NOMO-1 (cell line): ENCODE measurements at regions not wholly inside any gene's neighbourhood (a gene's known extent, or its start where the extent isn't known, plus 50 kb on each side); places are given as distances from the start of the nearest gene placed in this dataset.
"Not testable (repeated sequence)": the region's sequence is repeated elsewhere in the genome, so short reads cannot be mapped to it uniquely, and the experiment has no call there.

Experiments
- DNase-seq, 2 experiments: peaks; one replicate each; lab custom pipeline; 2025; ENCODE audit not compliant: unreplicated experiment in 2 of 2; lab: John Stamatoyannopoulos, UW

DNA sequence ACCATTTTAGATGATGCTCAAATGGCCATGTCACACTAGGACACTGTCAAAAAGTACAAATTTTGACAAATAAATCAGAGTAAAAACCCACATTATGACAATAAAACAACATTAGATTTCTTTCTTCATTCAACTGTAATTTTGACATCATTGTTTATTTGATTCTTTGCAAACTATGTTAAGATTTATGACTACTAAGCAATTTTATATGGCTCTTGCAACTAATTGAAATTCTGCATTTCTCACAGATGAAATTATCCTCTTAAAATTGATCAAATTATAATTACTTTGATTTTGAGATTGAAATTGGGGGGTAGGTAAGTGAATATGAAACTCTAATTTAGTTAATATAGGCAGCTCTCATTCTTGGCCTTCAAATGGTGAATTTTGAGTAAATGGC is 59.8 kb downstream of the ATOH1 start:
- DNase-seq, result no peak

DNA sequence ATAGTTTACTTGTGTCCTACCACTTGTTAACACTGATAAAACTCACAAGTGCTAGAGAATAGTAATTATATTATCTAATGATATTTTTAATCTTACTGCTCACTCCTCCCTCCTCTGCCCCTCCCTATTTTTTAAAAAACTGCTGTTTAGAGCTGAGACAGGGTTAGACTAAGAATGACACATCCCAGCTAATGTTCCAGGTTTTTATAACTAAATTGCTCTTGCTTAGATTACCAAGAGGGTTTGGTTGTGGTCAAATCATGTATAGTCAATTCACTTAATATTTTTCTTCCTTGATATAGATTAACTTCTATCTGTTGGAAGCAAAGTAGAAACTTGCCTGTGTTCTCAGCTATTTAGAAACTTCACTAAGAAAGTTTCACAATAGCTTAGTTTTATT is 60.2 kb downstream of the ATOH1 start:
- DNase-seq, result no peak

DNA sequence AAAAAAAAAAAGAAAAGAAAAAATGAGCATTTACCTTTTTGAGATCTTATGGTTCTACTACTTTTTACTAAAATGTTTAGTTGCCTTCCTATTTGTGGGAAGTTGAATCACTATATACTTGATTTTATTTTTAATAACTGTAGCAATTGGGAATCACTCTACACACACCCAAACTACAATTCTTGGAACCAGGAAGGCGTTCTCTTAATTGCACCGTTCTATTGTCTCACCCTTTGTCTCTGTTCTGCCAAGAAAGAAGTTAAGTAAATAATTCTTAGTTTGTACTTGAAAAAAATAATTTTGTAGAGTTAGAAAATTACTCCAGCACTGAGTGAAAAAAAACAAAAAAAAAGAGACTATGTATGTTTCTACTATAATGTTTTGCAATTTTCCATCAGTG is 62.7 kb downstream of the ATOH1 start:
- DNase-seq, result no peak

DNA sequence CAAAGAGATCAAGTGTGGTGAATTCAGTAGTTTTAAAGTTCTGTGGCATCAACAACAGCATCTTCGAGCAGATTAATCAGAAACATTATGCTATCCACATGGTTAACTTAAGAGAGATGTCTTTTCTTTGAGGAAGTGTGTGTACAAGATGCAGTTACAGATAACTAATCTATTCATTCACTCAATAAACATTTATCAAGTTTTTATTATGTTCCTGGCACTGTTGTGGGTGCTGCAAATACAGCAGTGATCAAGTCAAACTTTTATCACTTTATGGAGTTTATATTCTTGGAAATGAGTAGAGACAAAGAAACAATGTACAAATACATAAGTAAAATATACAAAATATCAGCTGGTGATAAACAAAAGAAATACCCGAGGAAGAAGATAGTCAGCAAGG is 66.4 kb downstream of the ATOH1 start:
- no peak for DNase-seq

DNA sequence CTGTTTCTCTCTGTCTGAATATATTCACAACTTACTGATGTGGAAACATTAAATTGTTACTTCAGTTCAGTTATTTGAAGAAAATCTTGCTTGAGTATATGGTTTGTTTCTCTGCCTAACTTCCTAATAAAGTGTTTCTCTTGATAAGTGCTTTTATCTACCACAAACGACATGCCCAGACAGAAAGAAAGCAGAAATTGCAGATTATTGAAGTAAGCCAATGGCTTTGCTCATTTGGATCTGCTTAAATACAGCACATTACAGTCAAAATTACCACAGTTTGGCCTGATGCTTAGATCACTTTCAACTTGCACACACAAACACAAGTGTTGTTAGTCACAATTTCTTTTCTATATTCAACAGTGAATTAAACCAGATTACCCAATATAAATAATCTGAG is 68.0 kb downstream of the ATOH1 start:
- no peak for DNase-seq

DNA sequence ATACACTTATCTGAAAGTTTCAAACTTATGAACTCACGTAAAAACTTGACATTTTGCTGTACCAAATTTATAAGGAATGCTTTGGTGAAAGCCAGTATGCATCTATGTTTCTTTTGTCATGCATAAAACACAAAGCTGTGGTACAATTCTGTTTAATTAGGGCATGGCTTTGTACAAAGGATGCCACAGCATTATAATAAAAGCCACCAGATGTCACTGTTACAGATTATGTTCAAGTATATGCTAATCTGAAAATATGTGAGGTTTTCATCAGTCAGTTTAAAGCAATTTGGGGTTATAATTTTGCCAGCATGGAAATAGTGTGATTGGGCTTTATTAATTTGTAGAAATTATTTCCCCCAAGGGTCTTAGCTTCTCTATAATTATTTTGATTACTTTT is 69.0 kb downstream of the ATOH1 start:
- no peak for DNase-seq

DNA sequence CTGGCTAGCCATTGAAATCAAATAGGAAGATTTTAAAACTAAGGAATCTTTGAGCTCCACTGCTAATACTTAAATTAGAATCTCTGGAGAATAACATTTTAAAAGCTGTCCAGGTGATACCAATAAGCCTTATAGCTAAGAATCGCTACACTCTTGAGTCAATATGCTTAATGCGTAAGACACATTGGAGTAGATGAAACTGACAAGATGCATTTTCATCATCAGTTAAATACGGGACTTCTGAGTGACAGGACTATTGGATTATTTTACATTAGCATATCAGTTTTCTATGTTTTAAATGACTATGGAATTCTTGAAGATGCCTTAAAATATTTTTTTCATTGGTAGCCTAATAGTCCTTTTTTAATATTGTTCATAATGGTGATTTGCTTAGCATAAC is 80.2 kb downstream of the ATOH1 start:
- no peak for DNase-seq

DNA sequence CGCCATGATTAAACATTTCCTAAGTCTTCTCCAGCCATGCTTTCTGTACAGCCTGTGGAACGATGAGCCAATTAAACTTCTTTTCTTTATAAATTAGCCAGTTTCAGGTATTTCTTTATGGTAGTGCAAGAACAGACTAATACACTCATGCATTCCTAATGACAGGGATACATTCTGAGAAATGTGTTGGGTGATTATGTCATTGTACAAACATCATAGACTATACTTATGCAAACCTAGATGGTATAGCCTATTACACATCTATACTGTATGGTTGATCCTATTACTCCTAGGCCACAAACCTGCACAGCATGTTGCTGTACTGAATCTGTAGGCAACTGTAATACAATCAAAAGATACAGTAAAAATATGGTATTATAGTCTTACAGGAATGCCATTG is 83.1 kb downstream of the ATOH1 start:
- no peak for DNase-seq

DNA sequence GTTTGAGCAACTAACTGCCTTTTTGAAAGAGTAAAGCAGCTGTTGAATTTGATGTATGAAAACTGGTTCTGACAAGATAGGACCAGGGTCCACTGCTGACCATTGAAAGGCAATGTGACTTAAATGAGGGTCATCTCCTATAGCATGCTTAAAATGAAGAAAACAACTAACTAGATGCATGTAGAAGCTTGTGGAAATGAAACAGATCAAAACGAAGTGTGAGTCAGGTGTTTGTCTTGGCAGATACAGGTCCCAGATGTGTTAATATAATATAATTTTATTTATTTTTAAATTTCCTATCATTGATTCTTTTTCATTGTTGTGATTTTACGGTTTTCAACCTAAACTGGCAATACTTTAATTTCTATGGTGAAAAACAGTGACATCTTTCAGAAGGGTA is 83.6 kb downstream of the ATOH1 start:
- peak in 1 of 2 experiments; percentile 6 for DNase-seq

DNA sequence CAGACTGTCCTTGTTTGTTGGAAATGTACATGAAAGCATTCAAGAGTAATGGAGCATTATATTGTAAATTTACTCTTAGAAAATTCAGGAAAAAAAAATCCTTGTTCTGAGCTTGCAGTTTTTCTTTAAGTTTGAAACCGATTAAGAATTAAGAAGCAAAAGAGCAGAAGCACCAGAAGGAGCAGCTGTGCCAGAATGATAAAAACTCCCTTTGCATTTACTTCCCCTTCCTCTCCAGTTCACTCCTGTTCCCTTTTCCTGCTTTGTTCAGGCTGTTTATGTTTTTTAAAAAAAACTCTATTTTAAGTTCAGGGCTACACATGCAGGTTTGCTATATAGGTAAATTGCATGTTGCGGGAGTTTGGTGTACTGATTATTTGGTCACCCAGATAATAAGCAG is 90.3 kb downstream of the ATOH1 start:
- DNase-seq, result no peak

DNA sequence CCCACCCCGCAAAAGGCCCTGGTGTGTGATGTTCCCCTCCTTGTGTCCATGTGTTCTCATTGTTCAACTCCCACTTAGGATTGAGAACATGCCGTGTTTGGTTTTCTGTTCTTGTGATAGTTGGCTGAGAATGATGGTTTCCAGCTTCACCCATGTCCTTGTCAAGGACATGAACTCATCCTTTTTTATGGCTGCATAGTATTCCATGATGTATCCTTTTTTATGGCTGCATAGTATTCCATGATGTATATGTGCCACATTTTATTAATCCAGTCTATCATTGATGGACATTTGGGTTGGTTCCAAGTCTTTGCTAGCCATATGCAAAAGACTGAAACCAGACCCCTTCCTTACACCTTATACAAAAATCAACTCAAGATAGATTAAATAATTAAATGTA is 95.0 kb downstream of the ATOH1 start:
- DNase-seq, result not testable (repeated sequence)

DNA sequence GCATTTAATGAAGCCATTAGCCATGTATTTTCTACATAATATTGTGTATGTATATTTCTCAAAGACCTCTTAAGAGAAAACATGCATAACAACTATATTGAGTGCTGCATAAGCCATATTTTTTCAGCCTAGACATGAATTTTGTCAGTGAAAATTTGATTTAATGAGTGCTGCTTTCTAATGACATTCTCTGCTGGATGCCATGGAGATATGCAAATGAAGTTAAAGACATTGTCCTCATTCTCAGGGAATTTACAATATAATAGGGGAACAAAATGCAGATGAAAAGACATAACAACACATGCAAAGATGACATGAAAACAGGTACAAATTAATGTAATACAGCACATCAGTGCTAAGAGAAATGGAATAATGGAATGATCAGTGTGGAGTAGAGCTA is 118.7 kb downstream of the ATOH1 start:
- no peak for DNase-seq

DNA sequence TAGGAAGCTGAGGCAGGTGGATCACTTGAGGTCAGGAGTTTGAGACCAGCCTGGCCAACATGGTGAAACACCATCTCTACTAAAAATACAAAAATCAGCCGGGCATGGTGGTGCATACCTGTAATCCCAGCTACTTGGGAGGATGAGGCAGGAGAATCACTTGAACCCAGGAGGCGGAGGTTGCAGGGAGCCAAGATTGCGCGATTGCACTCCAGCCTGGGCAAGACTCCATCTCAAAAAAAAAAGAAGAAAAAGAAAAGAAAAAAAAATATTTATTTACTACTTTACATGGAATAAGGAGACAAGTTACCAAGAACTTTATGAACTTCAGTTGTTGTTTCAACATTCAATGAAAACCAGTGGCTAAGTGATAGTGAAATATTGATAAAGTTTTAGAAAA is 121.7 kb downstream of the ATOH1 start:
- DNase-seq, result not testable (repeated sequence)

DNA sequence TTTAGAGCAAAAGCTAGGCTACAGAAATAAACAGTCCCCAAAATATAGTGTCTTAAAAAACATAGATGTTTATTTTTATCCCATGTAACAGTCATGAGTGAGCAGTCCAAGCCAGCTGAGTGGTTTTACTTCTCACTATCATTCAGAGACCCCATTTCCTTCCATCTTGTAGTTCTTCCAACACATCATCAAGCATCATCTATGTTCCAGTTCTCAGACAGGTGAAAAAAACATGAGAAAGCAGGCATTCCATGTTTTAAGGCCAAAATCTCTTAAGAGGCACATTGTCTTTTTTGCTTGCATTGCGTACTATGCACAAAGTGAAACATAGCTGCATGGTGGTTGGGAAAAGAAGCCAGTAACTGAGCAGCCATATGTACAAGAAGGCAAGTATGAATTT is 128.6 kb downstream of the ATOH1 start:
- no peak for DNase-seq

DNA sequence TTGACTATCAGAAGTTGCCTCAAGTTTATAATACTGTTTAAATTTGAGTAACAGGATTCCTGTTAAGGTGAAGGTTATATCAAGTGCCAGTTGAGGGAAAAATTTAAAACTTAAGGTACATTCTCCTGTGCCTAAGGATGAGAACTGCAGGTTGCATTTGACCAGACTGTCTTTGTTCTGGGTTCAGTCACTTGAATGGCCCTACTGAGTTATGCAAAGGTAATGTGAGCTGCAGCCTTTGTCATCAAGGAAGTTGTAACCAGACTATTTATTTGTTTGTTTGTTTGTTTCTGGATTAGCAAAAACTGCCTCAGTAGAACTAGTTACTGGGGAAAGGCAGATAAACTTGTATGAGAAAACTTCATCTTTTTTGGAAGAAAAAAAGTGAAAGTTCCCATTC is 131.9 kb downstream of the ATOH1 start:
- DNase-seq, result no peak

DNA sequence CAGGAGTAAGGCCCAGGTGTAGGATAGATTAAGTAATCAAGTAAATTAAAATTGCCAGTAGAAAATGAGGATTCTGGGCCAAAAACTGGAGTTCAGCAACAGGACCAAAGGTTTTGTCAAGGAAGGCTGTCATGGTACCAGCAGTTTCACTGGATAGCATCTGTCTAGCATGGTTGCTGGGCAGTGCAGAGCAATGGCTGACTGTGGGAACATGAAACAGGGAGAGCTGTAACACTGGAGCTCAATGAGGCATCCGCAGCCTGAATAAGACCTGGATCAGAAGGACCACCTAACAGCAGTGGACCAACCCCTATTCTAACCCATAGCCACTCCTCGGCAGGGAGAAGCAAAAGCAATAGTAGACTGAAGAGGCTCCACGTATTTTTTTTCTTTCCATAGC is 132.4 kb downstream of the ATOH1 start:
- DNase-seq, result no peak

DNA sequence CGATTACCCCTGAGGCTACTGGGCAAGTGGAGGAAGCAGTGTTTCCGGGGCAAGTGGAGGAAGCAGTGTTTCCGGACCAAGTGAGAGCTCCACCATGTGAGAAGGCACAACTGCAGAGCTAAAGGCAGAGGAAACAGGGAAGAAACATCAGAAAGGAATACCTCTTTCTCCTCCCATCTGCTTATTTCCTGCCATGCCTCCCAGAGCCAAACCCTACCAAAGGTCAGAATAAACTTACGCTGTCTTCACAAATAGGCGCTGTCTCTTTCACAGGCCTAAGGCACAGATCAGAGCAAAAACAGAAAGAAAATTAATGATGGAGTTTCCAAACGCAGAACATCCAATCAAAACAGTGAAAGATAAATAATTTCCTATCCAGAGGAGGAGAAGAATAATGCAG is 153.0 kb downstream of the ATOH1 start:
- no peak for DNase-seq

DNA sequence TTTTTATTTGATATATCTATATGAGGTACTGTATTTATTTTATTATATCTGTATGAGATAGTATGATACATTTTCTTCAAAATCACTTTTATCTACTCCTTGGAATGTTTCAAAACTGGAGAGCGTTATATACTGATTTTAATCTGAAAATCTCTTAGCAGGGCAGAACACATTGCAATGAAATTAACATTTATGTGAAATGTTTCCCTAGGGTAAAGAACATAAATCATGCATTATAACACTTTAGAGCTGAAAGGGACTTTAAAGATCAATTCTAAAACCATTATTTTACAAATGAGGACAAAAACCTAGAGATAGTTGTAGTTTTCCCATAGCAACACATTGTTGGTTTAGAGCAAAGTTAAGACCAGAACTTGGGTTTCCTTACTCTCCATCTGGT is 153.7 kb downstream of the ATOH1 start:
- no peak for DNase-seq

DNA sequence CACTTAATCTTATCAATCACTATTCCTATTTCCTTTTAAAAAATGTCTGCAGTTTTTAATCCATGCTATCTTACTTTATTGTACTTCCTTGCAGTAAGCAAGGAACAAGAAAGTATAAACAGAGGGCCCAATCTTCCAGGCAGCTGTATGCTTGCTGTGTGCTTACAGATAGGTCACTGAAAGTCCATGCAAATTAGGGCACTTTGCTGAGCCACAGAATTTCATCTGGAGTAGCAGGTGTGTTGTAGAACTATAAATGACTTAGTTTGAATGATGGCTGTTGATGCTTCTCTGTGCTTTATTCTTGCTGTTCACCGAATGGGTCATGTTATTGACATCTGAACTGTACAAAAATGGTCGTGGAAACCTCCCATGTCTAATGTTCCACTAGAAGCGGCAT is 154.6 kb downstream of the ATOH1 start:
- no peak for DNase-seq

DNA sequence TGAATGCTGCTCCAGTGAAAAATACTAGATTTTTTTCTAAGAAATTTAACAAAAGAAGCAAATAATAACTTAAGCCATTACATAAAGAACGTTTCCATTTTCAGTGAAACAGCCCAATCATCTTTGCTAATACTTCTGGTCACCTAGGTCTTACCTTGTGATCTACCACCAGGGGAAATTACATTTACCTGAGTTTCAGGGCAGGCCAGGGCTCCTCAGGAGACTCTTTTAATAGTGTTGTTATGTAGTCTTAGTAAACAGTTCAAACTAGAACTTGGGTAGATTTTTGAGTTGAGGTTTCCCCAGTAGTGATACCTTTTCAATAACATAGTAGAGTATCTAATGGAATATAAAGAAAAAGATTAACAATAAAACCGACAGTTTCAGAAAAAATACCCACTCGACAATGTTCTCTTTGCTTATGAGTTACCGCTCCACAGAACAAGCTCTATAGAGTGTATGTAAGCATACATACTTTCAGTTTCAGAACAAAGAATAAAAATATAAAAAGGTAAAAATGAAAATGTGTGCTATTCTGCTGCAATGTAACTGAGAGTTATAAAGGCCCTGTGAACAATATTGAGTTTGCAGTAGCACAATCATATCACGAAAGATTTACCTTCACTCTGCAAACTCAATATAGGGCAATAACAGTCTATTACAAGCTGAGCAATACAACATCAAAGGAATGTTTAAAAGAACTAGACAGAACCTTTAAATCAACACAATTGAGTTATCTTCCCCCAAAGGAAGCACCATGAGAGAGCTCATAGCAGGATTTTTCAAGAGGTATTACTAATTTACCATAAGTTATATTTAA is 165.8 kb downstream of the ATOH1 start:
- DNase-seq, result no peak

DNA sequence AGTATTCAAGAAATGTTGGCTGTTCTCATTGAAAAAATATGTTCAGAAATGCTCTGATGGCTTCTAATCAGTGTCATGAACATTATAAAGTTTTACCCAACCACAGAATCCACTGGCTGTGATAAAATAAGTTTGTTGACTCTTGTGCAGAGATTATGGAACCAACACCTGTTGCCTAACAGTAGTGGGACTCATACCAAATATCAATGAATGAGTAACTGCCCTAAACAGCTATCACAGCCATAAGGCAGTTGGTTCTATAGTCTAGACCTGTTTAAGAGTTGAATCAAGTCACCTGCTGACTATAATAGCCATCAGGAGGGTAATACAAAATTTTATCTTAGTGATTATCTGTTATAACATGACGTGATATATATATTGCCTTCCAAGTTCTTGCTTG is 168.3 kb downstream of the ATOH1 start:
- DNase-seq, result no peak

DNA sequence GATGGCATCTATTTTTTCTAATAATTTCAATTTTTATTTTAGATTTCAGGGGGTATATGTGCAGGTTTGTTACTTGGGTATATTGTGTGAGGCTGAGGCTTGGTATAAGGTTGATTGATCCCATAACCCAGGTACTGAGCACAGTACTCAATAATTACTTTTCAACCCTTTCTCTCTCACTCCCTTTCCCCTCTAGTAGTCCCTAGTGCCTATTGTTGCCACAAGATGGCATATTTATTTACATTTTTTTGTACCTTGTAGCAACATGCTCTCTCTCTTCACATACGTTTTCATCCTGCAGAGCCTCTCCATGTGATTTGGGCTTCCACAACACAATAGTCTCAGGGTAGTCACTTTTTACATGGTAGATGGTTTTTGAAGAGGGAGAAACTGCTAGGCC is 172.0 kb downstream of the ATOH1 start:
- no peak for DNase-seq

DNA sequence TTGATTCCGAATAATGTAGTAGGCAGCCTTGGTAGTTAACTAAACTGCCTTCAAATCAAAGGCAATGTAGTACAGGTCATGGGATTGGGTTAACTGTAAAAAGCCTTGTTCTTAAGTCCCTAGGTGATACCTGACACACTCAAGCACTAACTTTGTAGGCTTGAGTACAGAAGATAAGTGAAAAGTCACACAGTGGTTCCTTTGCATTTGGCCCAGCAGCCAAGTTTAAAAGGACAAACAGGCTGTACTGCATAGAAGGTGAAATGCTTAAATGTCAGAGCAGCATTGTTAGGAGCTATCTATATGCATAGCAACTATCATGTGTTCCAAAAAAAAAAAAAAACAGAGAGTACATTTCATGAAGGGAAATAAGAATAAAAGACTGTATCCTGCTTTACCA is 178.4 kb downstream of the ATOH1 start:
- no peak for DNase-seq
